HG02852 (cell line): ENCODE measurements at regions not wholly inside any gene's neighbourhood (a gene's known extent, or its start where the extent isn't known, plus 50 kb on each side); places are given as distances from the start of the nearest gene placed in this dataset.

Experiments used
- ATAC-seq: cut with Tn5 transposase; IDR thresholded peaks from one replicate; pipeline ENCODE4 v1.9.1; 2021; ENCODE audit warnings: mild to moderate bottlenecking, moderate library complexity; ENCODE audit not compliant: unreplicated experiment

GRCh38 chr2:128622371-128622770, 303.7 kb upstream of the HS6ST1 start:
- no peak for ATAC-seq

GRCh38 chr2:128622955-128623620, 304.4 kb upstream of the HS6ST1 start:
- ATAC-seq: no peak

GRCh38 chr2:128623776-128624761, 305.4 kb upstream of the HS6ST1 start:
- ATAC-seq: peak; percentile 92

GRCh38 chr2:128624956-128625355, 306.3 kb upstream of the HS6ST1 start:
- no peak for ATAC-seq

GRCh38 chr2:128625421-128625820, 306.8 kb upstream of the HS6ST1 start:
- ATAC-seq: no peak

- ATAC-seq: no peak
These were observed 307.5 kb upstream of the HS6ST1 start for GRCh38 chr2:128625963-128626759.

- no peak for ATAC-seq
These were observed 308.3 kb upstream of the HS6ST1 start for GRCh38 chr2:128626760-128627511.

- no peak for ATAC-seq
These were observed 309.5 kb upstream of the HS6ST1 start for GRCh38 chr2:128628206-128628605.

GRCh38 chr2:128628996-128629395, 310.3 kb upstream of the HS6ST1 start:
- no peak for ATAC-seq

GRCh38 chr2:128630974-128631697, 312.5 kb upstream of the HS6ST1 start:
- no peak for ATAC-seq

- ATAC-seq: no peak
These were observed 313.2 kb upstream of the HS6ST1 start for GRCh38 chr2:128631698-128632500.

GRCh38 chr2:128632501-128632800, 313.8 kb upstream of the HS6ST1 start:
- ATAC-seq: no peak

- ATAC-seq: no peak
These were observed 314.8 kb upstream of the HS6ST1 start for GRCh38 chr2:128633501-128633900.

- ATAC-seq: no peak
These were observed 316.8 kb upstream of the HS6ST1 start for GRCh38 chr2:128635361-128635900.

GRCh38 chr2:128636802-128637147, 318.1 kb upstream of the HS6ST1 start:
- no peak for ATAC-seq

GRCh38 chr2:128637481-128638155, 318.9 kb upstream of the HS6ST1 start:
- no peak for ATAC-seq

GRCh38 chr2:128638341-128639119, 319.9 kb upstream of the HS6ST1 start:
- ATAC-seq: no peak

GRCh38 chr2:128639120-128639477, 320.4 kb upstream of the HS6ST1 start:
- no peak for ATAC-seq
